NCI-H2227 treated with DMSO at 0.1 percent for 48 hours (cell line): ENCODE measurements at regions not wholly inside any gene's neighbourhood (a gene's known extent, or its start where the extent isn't known, plus 50 kb on each side); places are given as distances from the start of the nearest gene placed in this dataset.
"Not testable (repeated sequence)": the region's sequence is repeated elsewhere in the genome, so short reads cannot be mapped to it uniquely, and the experiment has no call there.

Experiments used
- DNase-seq: peaks from one replicate; lab custom pipeline; 2025; lab: John Stamatoyannopoulos, UW

DNA sequence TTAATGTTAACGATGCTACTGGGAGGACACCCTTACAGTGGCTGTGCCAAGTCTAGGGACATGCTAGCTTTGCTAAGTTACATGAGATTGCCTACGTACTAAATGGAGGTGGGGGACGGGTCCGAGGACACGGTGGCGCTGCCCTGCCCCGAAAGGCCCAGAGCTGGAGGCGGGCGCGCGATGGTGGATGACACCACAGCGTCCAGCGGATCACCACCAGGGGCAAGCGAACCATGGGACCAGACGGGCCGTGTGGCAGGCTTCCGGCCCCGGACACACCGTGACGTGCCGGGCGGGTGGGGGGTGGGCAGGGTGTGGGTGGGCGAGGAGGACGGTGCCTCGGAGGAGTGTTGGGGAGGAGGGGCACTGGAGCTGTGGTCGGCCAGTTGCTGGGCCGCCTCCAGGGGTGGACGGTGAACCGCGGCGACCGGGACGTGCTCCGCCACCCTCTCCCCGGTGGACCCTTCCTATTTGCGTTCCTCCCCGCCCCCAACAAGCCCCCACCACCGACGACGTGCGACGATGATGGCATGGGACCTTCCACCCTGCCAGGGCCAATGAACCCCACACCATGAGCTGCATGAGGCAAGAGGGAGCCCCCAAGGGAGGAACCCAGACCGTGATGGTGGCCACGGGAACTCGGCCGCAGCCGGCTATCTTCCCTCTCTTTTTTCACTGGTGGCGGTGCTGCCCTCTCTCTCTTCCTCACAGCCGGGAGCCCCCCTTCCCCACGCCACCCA is 773.3 kb upstream of the DEFB115 start:
- no peak for DNase-seq

DNA sequence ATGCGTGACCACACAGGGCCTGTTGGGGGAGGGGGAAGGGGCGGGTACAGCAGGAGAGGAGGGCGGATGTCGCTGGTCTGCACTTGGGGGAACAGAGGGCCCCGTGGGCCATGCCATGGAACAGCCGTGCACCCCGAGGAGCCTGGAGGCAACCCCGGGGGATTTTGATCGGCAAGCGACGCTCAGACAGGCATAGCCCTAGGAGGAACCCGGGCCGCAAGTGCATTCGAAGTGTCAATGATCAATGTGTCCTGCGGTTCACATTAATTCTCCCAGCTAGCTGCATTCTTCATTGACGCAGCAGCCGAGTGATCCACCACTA is 772.8 kb upstream of the DEFB115 start:
- DNase-seq = no peak

DNA sequence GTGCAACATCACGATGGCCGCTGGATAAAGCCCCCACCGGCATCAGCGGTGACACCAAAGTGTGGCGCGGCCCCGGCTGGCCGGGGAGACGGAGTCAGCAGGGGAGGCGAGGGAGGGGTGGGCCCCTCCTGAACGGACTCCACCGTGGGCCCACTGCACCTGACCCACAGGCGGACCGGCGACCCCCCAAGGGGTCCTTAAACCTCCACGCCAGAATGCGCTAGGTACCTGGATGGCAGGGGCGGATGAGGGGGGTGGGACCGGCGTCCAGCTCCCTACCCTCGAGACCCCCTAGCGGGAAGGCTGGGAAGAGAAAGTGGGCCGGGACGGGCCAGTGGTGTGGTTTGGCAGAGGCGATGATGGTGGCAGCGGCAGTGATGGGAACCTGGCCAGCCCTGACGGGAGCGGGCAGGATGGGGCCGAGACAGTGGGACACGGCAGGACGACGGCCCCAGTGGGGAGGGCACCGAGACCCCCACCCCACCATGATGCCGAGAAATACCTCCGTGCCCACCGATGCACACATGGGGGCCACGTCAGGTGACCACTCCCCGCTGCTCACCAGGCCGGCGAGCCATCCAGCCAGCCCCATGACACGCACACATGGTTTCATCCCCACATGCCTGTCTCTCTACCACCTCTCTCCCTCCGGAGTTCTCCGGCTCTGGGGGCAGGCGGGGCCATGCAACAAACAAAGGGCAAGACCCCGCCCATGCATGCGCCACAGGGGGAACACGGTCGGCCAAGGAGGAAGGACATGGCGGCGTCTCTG is 771.9 kb upstream of the DEFB115 start:
- DNase-seq = no peak

DNA sequence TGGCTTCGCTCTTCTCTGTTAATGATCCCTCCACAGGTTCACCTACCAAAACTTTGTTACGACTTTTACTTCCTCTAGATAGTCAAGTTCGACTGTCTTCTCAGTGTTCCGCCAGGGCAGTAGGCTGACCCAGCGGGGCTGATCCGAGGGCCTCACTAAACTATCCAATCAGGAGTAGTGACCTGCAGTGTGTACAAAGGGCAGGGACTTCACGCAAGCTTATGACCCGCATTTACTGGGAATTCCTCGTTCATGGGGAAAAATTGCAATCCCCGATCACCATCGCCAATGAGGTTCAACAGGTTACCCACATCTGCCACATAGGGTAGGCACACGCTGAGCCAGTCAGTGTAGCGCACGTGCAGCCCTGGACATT is 771.4 kb upstream of the DEFB115 start:
- DNase-seq = no peak

DNA sequence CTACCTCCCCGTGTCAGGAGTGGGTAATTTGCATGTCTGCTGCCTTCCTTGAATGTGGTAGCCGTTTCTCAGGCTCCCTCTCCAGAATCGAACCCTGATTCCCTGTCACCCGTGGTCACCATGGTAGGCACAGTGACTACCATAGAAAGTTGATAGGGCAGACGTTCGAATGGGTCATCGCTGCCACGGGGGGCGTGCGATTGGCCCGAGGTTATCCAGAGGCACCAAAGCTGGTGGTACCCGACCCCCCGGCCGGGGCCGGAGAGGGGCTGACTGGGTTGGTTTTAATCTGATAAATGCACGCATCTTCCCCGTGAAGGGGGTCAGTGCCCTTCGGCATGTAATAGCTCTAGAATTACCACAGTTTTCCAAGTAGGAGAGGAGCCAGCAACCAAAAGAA is 770.0 kb upstream of the DEFB115 start:
- DNase-seq = not testable (repeated sequence)

DNA sequence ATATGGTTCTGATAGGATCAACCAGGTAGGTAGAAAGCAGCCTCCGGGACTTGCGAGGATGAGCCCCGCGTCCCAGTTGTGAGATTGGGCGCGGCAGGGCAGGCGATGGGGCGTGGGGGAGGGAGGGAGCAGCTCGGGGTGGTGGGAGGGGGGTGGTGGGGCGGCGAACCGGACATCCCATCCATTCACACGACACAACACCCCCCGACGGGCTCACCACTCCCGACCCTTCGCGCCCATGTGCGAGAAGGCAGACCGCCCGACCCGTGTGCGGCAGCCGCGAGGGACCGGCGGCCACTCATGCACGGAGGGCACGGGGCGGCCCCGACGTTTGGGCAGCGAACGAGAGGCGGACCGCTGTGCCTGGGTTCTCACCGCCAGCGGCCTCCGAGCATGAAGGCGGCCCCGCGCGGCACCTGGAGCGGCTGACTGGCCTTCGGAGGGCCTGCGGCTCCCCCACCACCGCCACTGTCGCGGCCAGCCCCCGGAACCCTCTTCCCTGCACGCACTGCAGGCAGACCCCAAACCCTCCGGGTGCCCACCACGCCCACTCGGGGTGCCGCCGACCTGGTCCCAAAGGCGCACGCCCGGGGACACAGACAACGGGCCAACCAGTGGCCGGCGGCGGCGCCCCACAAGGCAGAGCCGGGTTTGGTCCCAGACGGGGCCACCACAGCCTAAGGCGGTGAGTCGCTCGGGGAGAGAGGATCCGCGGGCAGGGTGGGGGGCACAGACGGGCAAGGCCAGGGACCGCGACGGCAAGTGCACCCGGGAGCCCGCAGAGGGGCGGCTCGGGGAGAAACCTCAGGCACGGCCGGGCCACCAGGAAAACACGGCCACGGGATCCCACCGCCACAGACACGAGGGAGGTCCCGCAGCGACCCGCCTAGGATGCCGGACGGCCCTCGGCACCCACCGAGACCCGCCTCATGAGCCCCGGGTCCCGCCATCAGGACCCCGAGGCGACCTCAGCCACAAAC is 769.2 kb upstream of the DEFB115 start:
- no peak for DNase-seq

DNA sequence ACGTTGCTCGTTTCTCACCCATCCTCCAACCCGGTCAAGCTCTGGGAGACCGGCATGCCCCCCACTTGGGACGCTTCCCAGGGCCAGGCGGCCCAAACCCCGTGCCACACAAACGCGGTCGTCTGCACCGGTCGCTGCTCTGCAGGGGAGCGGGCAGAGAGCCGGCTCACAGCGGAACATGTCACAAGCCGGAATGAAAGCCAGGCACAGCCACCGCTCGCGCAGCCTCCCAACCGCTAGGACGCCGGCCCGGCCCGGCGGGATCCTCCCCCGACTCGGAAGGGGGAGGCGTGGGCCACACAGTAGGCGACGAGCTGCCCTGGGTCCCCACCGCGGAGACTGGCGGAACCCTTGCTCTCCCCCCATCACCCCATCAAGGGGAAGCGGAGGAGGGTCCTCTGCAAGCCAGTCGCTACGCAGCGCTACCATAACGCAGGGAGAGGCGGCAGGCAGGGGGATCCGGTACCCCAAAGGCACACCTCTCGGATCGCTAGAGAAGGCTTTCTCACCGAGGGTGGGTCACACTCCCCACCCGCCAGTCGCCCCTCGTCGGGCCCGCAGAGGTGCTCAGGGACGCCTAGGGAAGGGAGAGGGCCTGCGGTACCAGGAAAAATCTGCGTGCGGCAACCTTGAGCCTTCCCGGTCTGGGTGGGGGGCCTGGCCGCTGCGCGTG is 768.4 kb upstream of the DEFB115 start:
- no peak for DNase-seq

DNA sequence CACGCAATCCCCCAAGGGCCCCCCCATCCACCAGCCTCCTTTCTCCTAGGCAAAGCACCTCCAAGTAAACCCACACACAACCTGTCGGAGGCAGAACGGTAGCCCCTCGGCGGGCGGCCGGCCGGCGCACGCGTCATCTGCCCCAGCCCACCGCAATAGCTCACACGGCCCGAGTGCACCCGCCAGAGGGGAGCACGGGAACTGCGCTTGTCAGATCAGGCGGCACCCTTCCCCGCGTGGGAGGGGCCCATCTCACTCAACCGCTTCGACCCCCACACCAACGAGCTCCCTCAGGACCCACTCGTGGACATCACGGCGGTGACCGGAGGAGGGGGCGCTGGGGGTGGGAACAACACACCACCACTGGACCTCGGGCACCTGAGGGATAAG is 767.9 kb upstream of the DEFB115 start:
- no peak for DNase-seq

DNA sequence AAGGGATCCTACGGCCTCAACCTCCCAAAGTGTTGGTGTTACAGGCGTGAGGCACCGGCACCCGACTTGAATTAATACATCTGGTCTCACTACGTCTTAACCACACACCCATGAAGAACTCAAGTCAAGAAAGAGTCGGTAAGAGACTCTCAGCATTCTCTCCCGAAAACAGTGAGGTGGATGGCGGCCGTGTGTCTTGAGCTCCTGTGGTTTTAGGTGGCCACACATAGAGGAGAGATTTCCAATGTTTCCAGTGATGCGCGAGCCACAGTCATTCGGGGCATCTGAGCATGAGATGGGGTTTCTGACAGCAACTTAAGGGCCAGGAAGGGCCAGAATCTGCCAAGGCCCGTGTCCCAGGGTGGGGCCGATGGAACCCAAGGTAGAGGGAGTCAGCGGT is 766.4 kb upstream of the DEFB115 start:
- no peak for DNase-seq

DNA sequence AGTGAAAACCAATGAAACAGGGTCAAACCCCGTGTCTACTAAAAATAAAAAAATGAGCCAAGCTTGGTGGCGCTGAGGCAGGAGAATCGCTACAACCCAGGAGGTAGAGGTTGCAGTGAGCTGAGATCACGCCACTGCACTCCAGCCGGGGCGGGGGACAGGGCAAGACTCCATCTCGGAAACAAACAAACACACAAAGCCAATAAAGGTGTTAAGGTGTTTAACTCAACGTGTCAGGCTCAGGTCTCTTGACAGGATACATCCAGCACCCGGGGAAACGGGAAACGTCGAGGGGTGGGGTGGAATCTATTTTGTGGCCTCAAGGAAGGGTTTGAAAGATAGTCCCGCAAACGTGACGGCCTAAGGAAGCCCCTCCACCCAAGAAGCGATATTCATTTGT is 760.8 kb upstream of the DEFB115 start:
- not testable (repeated sequence) for DNase-seq

DNA sequence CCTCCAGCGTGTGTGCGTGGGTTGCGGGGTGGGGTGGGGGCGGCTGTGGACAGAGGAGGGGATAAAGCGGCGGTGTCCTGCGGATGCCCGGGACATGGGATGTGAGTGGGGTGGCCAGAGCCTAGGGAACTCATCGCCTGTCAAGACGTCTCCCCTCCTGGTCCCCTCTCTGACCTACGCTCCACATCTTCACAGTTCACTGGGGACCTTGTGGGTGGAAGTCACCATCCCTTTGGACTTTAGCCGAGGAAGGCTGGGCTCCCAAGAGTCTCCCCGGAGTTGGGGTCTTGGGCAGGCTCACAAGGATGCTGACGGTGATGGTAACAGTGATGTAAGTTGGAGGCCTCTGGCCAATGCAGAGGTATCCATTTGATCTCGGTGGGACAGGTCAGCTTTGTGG is 760.3 kb upstream of the DEFB115 start:
- DNase-seq = not testable (repeated sequence)

DNA sequence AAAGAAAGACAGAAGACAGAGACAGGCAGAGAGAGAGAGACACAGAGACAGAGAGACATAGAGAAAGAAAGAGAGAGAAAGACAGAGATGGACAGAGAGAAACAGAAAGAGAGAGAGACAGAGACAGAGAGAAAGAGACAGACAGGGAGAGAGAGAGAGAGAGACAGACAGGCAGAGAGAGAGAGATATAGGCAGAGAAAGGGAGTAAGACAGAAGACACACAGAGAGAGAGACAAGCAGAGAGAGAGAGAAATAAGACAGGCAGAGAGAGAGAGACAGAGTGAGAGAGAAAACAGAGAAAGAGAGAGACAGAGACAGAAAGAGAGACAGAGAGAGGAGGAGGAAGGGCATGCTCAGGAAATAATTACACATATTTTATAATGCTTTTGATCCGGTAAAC is 758.3 kb upstream of the DEFB115 start:
- DNase-seq = no peak

DNA sequence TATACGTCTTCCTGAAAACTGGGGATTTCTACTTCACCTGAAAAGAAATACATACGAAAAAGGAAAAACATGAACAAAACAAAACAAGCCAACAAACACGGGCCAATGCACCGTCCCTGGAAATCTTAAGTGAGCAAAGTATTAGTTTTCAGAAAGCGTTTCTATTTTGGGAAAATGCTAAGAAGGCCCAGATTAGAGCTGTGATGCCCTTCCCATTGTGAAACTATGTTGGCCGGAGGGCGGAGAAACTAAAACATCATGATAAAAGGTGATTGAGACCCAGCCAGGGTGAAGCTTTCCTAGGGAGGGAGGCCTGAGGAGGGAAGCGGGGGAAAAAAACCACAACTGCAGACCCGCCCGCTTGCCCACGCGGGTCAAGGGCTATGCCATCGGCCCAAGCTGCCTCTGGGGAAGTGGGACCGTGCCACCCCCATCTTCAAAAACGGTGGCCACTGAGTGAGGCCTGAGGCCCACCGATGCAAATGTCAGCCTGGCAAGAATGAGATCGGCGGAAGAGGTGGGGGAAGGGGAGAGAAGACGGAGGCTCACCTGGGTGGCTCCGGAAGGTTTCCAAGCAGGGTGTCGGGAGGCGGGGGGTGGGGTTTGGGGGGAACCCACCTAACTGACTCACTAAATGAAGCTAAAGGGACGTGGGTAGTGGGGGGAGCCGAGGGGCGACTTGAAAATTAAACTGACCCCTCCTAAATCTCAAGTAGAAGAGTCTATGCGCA is 757.6 kb upstream of the DEFB115 start:
- DNase-seq = not testable (repeated sequence)

DNA sequence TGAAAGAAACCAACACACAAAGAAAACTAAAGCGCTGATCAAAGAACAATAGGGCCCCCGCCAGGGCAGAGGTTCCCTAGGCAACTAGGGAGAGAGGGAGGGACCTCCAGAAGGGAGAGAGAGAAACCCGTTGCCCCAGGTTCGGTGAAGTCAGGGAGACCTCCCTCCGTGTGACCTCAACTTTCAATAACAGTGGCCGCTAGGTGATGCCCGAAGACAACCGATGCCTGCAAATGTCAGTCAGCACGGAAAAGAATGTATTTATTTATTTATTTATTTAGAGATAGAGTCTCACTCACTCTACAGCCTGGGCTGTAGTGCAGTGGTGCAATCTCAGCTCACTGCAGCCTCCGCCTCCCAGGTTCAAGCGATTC is 757.0 kb upstream of the DEFB115 start:
- peak; percentile 18 for DNase-seq

DNA sequence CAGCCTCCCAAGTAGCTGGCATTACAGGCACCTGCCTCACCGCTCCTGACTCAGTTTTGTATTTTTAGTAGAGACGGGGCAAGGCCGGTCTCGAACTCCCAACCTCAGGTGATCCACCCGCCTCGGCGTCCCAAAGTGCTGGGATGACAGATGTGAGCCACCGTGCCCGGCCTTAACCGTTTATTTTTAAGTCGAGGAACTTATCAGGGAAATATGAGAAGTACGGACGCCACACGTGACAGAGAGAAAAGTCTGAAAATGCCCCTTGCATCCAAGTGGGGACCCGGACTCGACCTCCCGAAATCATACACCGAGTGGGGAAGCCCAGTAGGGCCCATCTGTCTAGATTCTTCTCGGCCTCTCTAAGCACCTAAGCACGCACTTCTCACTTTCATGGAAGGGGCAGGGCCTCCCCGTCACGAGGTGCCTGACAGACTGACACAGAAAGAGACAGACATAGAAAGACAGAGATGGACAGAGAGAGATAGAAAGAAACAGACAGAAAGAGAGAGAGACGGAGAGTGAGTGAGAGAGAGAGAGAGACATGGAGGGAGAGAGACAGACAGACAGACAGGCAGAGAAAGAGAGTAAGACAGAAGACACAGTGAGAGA is 756.5 kb upstream of the DEFB115 start:
- no peak for DNase-seq

DNA sequence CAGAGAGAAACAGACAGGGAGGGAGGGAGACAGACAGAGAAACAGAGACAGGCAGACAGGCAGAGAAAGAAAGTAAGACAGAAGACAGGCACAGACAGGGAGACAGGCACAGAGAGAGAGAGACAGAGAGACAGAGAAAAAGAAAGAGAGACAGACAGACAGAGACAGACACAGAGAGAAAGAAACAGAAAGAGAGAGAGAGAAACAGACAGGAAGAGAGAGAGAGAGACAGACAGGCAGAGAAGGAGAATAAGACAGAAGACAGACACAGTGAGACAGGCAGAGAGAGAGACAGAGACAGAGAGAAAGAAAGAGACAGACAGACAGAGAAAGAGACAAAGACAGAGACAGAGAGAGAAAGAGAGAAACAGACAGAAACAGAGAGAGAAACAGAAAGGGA is 754.8 kb upstream of the DEFB115 start:
- DNase-seq = no peak

DNA sequence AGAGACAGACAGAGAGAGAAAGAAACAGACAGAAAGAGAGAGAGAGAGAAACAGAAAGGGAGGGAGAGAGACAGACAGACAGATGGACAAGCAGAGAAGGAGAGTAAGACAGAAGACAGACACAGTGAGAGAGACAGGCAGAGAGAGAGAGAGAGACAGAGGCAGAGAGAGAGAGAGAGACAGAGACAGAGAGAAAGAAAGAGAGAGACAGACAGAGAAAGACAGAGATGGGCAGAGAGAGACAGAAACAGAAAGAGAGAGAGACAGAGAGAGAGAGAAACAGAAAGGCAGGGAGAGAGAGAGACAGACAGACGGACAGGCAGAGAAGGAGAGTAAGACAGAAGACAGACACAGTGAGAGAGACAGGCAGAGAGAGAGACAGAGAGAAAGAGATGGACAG is 754.3 kb upstream of the DEFB115 start:
- not testable (repeated sequence) for DNase-seq

DNA sequence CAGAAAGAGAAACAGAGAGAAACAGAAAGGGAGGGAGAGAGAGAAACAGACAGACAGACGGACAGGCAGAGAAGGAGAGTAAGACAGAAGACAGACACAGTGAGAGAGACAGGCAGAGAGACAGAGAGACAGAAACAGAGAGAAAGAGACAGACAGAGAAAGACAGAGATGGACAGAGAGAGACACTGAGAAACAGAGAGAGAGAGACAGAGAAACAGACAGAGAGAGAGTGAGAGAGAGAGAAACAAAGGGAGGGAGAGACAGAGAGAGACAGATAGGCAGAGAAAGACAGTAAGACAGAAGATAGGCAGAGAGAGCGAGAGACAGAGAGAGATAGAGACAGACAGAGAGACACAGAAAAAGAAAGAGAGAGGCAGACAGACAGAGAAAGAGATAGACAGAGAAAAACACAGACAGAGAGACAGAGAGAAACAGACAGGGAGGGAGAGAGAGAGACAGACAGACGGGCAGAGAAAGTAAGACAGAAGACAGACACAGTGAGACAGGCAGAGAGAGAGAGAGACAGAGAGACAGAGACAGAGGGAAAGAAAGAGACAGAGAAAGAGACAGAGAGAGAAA is 753.4 kb upstream of the DEFB115 start:
- no peak for DNase-seq

DNA sequence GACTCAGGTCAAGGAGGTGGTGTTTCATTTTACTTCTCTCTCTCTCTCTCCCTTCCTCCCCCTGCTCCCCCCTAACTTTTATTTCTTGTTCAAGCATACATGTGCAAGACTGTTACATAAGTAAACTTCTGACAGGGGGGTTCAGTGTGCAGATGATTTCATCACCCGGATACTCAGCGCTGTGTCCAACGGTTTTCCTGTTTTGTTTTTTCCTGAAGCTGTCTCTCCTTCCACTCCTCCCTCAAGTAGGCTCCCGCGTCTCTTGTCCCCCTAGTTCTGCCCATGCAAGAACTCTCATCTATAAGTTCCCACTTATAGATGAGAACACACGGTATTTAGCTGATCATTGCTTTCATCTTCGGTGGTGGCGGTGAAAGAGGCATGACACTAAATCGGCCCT is 751.9 kb upstream of the DEFB115 start:
- no peak for DNase-seq

DNA sequence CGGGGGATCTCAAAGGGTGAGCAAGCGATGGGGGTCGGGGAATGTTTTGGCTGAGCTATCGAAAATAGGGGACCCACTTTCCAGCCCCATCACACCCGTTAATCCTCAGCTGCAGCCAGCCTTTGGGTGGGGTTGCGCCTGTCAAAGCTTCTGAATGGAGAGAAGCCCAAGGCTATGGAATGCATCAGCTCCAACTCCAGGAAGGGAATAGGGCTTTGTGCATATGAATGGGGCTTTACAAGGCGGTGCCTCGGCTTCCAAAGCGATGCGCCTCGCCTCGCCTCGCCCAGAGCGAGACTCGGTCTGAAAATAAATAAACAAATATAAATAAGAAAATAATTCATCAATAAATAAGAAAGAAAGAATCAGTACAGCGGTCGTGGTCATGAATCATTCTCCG is 751.4 kb upstream of the DEFB115 start:
- DNase-seq = no peak

DNA sequence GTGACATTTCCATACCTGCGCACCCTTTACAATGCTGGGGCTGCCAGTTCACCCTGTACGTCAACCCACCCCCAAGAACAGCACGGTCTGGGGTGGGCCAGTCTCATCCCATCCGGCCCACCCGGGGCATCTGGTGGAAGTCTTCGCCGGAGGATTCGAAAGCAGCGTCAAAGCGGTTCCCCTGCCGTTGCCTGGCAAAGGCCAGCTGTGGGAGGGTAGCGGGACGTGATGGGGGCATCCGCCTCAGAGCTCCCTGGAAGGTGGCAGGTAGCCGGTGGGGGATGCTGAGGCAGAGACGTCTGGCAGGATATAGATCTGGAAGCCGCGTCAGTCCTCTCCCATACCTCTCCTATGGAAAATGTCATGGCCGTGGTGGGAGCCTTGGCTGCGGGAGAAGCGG is 749.1 kb upstream of the DEFB115 start:
- not testable (repeated sequence) for DNase-seq
